SK-N-SH treated with all-trans-retinoic acid at 6 μM for 48 hours (cell line): ENCODE measurements at regions not wholly inside any gene's neighbourhood (a gene's known extent, or its start where the extent isn't known, plus 50 kb on each side); places are given as distances from the start of the nearest gene placed in this dataset.
"Not testable (repeated sequence)": the region's sequence is repeated elsewhere in the genome, so short reads cannot be mapped to it uniquely, and the experiment has no call there.

Experiments used
- ATAC-seq: fragments of 200-7000 bp; cut with Tn5 transposase; 3 replicates; pipeline ENCODE4 v1.9.1; 2020; ENCODE audit warnings: mild to moderate bottlenecking, moderate library complexity

GRCh38 chr10:46645110-46645509 is 66.2 kb downstream of the SYT15 start:
- ATAC-seq = peak; percentile 73

DNA sequence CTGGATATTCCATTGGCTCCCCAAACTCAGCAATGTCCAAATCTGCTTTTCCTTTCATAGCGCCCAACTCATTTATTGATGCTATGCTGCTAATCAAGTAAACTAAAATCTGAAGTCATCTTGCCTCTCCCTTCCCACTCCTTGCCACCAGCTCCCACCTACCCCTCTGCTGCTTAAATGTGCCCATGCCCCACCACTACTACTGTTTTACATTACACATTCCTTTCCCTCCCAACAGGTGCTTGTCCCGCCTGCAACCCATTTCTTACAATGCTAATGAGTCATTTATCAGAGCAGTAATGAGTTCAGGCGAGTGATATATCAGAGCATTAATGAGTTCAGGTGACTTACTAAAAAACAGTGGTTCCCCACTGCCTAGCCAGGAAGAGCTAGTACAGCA is 67.2 kb downstream of the SYT15 start:
- not testable (repeated sequence) for ATAC-seq

- ATAC-seq = not testable (repeated sequence)
Measured at GRCh38 chr10:46650967-46651366, 72.0 kb downstream of the SYT15 start.

DNA sequence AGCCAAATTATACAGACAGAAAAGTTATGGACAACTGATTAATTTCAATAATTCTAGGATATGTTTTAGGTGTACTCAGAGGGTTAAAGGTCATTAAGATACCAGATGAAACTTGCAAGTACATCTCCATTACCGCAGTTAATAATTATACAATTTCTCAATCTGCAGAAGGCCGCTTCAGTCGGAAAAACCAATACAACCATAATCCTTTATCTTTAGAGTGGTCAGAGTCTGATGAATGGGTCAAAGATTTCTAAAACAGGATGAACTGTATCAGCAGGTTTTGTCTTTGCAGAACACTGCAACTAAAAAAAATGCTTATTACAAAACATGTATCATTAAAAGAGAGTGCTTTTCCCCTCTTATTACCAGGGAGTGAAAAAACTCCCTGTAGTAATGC is 78.5 kb downstream of the SYT15 start:
- not testable (repeated sequence) for ATAC-seq

GRCh38 chr10:46660027-46660834 is 81.3 kb downstream of the SYT15 start:
- not testable (repeated sequence) for ATAC-seq

GRCh38 chr10:46660835-46661164 is 81.9 kb downstream of the SYT15 start:
- not testable (repeated sequence) for ATAC-seq

DNA sequence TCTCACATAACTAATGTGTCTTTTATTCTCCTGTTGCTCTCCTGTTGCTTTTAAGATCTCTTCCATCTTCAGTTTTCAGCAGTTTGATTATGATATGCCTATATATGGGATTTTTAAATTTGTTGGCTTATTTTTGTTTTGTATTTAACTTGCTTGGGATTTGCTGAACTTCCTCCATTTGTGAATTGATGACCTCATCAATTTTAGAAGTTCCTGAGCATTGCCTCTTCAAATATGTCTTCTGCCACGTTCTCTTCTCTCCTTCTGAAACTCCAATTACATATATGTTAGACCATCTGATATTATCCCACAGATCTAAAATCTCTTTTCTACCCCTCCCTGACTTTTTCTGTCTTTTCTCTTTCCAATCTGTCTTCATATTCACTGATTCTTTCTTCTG is 86.6 kb downstream of the SYT15 start:
- ATAC-seq = not testable (repeated sequence)

DNA sequence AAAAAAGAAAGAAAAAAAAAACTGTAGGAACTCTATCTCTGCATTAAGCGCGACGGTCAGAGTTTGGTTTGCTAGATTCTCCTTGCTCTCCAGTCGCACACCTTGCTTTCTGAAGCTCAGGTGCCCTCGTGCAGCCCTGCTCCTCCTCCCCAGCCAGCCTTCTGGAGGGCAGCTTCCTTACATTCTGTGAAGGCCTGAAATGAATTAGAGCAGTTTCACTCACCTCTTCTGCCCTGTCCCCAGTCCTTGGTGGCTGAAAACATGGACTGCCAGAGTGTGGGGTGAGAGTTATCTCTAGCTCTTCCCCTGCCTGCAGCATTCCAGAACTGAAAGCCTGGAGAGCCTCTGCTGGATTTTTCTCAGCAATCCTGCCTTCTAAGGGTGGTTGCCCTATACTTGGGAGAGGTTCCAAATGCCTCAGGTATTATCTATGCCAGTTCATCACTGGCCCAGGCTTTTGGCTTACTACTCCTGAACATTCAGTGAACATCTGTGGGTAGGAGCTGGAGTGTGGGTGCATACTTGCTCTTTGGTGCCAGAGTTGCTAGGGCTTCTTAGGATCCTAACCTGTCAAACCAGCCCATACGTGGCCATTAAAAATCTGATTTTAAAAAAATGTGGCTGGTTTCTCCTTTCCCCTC is 89.5 kb downstream of the SYT15 start:
- ATAC-seq = not testable (repeated sequence)

GRCh38 chr10:46677836-46678435 is 99.0 kb downstream of the SYT15 start:
- ATAC-seq = not testable (repeated sequence)

- ATAC-seq = not testable (repeated sequence)
Measured at GRCh38 chr10:46691397-46691796, 112.5 kb downstream of the SYT15 start.

DNA sequence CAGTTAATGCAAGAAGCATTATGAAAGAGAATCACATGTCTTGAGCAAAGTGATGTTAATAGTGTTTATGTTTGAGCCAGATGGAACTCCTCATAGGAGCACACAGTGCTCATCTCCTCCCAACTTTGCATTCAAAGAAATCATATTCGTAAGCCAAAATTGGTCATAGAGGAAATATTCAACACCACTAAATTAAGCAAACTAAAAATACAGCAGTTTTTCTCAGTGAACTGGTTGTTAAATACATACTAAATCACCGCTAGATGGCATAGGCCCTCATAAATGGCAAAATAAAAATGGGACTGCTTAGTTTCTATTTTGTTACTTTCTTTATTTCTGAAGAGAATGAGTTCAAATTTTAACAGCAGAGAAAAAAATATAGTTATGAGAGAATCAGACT is 114.3 kb downstream of the SYT15 start:
- not testable (repeated sequence) for ATAC-seq

DNA sequence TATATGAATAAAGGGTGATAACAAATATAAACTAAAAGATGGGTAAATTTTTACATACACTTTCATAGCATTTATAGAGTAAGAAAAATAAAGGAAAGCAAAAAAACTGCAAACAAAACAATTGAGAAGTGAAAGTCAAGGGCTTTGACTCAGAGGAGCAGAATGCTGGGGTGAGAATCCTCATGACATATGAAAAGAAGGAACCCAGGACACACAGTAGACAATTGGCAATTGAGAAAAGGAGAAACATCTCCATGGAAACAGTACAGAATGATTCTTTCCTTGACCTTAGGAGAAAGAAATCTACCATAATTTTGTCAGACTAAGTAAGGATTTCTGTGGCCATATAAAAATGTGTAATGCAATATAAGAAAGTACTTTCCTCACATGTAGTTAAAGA is 138.3 kb downstream of the SYT15 start:
- ATAC-seq = not testable (repeated sequence)

DNA sequence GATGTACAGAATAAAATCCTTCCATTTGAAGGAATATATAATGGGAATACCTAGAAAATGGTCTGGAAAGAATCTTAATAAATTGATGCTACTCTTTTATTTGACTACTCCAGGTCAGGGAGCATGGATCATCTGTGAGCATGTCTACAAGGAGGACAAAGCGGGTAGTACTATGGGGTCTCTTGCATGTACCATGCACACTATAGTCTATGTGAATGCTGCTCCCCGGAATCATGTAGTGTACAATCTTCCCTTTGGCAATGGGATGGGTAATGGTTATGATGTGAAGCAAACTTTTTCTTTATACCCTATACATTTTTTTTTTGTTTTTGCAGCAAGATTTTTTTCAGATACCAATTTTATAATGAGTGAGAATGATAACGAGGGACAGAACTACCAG is 139.1 kb downstream of the SYT15 start:
- ATAC-seq = not testable (repeated sequence)

DNA sequence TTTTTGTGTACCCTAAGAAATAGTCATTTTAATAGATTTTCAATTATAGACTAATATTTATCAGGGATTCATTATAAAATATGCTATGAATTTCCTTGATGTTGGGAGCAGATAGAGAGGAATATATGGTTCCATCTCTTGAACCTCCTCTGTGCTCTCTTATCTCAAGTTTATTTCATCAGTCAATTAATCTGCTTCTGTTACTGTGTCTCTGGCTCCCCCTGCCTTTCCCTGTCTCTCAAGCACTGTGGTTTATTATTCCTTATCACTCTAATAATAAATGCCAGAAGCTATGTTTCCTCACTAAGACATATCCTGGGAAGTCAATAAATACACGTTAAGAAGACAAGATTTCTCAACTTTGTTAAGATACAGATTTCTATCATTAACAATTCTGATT is 141.5 kb downstream of the SYT15 start:
- ATAC-seq = peak; percentile 91

DNA sequence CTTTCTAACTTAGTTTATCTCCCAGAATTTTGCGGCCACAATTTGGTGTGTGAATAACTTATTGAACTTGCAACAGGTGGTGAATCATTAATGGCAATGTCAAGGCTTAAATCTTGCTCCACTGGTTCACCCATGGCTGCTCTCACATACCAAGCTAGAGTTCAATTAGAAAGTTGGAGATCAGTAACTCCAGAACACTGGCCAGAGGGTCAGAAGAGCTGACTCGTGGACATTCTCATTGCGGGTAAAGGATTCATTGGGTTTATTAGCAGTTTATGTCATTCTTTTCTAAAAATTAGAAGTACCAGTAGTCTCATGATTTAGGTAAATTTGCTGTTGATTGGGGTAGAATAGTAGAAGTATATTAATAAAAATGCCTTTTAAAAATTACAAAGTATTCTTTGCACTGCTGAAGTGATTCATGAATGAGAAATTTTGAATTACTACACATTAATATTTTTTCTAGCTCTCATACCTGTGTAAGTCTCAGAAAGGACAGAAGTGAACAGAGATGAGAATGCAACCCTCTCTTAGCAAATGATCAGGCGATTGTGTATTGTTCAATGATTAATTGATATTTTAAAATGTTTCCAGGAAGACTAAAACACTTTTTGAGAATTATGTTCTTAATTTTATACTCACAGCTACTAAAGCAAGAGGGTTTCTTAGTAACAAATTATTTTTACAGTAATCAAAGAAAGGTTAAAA is 142.0 kb downstream of the SYT15 start:
- not testable (repeated sequence) for ATAC-seq

- ATAC-seq = not testable (repeated sequence)
Measured at GRCh38 chr10:46724258-46724657, 145.3 kb downstream of the SYT15 start.

DNA sequence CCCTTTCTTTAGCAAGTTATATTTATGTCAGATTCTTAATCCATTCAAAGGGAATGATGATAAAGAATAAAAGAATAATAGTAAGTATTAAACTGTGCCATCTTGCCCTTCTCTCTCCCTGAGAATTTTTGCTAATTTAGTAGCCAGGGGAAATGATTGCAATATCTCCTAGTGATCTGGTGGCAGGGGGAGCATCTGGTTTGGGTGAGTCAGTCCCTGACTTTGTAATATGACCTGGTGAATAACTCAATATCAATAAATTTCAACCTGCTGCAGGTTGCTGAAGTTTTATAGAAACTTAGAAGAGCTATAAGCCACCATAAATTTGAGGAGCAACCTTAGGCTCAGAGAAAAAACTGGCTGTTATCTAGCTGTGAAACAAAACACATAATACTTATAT is 149.4 kb downstream of the SYT15 start:
- ATAC-seq = not testable (repeated sequence)

GRCh38 chr10:46730729-46731128 is 151.8 kb downstream of the SYT15 start:
- not testable (repeated sequence) for ATAC-seq

GRCh38 chr10:46733635-46734261 is 154.8 kb downstream of the SYT15 start:
- not testable (repeated sequence) for ATAC-seq

- not testable (repeated sequence) for ATAC-seq
Measured at GRCh38 chr10:46734262-46734642, 155.3 kb downstream of the SYT15 start.

DNA sequence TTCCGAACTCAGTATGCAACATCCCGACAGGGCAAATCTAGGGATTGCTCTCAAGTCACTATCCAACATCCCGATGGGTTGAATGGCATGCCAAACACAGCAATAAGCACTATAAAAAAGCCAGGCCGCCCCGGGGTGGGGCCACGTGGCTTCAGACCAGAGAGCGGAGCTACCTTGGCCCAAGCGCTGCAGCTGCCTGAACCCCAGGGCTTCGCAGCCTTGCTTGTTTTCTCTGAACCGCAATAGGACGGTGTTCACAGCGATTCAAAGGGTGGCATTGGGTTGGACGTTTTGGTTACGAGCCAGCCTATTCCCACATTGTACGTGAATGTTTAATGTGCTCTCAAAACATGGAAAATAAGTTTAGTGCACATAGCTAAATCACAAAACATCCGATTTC is 161.0 kb downstream of the SYT15 start:
- not testable (repeated sequence) for ATAC-seq

DNA sequence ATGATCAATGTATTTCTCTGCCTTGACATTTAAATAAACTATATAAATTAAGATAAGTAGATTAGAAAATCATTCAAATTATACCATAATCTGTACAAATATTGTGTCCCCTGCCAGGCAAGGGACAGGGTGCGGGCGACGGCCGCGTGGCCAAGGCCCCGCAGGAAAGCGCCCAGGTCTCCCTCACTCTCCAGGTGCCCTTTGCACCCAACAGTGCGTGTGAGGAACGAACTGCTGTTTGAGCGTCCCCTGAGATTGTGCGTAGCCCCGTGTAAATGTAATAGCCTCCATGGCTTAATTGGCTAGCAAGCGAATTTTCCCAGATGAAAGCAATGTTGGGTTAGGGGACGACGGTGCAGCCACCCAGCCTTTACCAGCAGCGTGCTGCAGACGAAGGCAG is 161.4 kb downstream of the SYT15 start:
- ATAC-seq = not testable (repeated sequence)

DNA sequence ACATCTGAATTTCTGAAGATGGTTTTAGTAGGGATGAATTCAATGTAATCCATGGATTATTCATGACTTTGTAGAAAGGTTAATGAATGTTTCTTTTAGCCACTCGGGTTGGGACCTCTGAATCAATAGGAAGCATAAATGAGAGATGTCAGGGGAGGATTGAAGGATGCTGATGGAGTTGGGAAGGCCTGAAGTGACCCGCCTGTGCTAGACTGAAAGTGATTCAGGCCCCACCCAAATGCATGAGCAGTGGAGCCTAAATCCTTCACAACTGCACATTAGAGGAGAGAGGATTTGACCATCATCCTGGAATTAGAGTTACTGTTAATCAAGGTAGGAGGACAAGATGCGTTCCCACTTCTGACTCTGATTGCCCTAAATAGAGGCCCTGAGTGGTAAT is 162.2 kb upstream of the PTPN20 start:
- not testable (repeated sequence) for ATAC-seq
